GM12872 (cell line): ENCODE measurements at regions not wholly inside any gene's neighbourhood (a gene's known extent, or its start where the extent isn't known, plus 50 kb on each side); places are given as distances from the start of the nearest gene placed in this dataset.

Experiments
- TF ChIP-seq, protein P1 (sequence below): IDR thresholded peaks from 3 replicates; pipeline ENCODE4 v1.5.1; 2011; ENCODE audit warnings: low read depth, mild to moderate bottlenecking, low read length, moderate library complexity; ENCODE audit not compliant: insufficient read depth

DNA sequence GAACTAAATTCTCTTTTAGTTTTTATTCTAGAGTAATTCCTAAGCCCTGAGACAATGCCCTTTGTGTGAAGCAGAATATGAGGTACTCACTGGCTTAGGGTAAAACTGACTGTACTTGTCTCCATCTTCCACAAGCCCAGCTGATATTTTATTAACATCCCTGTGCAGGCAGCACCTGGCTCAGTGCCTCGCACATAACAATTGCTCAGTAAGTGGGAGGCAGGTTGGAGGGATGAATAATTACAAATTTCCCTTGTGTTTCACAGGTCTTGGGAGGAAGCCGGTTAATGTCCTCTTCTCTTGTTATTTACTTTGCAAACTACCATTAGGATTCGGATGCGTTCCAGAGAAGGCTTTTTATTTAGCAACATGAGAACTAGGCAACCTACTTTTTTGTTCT lies 249.8 kb upstream of the FSHR start:
- TF ChIP-seq, protein P1, sequence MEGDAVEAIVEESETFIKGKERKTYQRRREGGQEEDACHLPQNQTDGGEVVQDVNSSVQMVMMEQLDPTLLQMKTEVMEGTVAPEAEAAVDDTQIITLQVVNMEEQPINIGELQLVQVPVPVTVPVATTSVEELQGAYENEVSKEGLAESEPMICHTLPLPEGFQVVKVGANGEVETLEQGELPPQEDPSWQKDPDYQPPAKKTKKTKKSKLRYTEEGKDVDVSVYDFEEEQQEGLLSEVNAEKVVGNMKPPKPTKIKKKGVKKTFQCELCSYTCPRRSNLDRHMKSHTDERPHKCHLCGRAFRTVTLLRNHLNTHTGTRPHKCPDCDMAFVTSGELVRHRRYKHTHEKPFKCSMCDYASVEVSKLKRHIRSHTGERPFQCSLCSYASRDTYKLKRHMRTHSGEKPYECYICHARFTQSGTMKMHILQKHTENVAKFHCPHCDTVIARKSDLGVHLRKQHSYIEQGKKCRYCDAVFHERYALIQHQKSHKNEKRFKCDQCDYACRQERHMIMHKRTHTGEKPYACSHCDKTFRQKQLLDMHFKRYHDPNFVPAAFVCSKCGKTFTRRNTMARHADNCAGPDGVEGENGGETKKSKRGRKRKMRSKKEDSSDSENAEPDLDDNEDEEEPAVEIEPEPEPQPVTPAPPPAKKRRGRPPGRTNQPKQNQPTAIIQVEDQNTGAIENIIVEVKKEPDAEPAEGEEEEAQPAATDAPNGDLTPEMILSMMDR, result no peak

DNA sequence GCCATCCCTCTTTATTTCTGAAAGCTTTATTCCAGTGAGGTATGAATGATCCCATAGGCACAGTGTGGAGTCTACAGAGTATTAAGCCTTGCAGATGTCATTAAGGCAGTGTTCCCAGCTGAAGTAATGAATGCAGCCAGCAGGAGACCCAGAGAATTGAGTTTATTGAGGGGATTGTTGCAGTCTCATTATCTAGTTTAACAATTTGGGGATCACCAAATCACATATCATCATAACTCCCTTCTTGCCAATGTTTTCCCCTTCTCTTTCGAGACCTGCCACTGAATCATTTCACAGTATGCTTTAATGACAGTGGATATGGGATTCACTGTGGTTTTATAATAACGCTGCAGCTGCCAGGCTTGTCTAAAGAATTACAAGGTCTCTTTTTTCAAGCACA lies 249.3 kb upstream of the FSHR start:
- TF ChIP-seq, protein P1, result no peak

DNA sequence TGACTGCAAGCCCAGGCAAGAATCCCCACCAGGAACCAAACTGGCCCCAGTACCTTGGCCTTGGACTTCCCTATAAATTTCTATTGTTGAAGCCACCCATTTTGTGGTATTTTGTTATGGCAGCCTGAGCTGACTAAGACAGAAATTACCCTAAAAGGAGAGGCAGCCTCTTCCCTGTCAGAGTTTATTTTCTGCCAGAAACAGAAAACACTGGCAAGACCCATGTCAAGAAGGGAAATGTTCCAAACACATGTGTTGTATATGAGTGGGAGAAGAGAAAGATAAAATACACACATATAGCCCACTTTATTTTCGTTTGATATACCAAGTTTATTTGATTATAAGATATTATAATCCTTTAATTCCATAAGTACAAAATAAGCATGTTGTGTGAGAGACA lies 225.1 kb upstream of the FSHR start:
- TF ChIP-seq, protein P1, result no peak

DNA sequence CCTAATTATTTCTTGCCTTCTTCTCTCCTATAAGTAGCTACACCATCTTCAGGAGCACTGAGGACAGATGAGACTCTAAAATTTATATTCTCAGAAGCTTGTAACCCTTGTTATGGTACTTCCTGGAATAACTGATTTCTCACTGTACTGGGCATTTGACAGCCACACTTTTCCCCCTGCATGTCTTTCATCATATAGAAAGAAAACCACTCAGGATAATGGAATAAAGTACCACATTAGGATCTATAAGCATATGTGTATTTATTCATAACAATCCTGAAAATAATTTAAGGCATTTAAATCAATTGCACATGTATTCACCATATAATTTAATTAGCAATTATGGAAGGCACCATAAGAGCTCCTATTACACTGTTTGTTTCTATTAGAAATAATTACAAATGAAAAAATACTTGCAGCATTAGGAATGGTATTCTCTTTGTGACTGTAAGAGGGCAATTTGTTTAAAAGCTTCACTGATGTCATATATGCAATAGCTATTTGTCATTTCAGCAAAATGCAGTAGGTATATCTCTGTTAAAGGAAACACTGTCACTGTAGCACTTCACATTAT lies 216.9 kb upstream of the FSHR start:
- TF ChIP-seq, protein P1, result no peak

DNA sequence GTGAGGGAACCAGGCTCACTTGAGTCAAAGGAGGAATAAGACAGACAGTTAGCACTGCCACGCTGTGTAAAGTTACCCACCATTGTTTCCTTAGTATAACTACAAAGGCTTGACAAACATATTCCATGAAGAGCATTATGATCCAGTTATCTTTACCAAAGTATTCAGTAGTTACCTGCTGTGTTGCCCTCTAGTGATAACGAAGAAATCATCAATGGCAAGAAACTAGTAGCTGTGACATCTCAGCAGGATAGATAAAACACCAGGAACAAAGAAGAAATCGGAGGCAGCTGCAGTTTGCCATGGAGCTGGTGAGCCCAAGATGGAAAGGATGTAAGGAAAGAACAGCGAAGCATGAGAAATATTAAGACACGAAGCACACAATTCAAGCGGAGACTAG lies 215.3 kb upstream of the FSHR start:
- TF ChIP-seq, protein P1, result no peak

DNA sequence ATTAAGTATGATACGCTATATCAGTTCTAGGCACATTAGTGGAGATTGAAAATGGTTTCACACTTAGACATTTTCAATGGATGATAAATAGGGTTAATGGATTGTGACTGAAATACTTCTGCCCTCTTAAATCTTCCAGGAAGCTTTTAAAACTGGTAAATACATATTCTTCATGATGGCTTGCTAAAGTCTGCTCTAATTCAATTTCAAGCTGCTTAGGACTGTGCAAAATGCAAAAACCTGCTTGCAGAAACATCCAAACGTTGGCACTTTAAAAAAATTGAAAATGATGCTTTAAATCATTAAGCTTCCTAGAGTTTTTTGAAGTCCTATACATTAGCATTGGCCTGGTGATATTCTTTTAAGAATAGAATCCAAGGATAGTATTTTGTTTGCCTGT lies 214.8 kb upstream of the FSHR start:
- TF ChIP-seq, protein P1, result no peak

DNA sequence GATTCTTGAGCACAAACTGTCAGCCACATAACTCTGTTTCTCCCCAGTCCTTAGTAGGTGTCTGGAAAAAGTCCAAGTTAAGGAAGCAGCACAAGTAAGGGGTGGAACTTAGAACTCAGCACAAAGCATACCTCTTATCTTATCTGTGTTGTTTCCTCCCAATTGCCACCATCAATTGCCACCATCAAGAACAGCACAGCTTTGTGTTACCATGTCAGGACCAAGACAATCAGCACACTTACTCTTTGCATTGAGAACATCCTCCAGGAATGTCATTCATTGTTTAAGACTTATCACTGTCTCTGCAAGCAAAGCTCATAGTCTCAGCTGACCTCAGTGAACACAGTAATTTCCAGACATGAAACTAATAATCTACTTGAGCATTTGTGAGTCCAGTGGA lies 212.7 kb upstream of the FSHR start:
- TF ChIP-seq, protein P1, result no peak
